ENCODE measurements at regions not wholly inside any gene's neighbourhood (a gene's known extent, or its start where the extent isn't known, plus 50 kb on each side); places are given as distances from the start of the nearest gene placed in this dataset.

- DNase-seq: no peak
Observed at GRCh38 chr16:79543219-79543618, 57.3 kb downstream of the MAF start.

DNA sequence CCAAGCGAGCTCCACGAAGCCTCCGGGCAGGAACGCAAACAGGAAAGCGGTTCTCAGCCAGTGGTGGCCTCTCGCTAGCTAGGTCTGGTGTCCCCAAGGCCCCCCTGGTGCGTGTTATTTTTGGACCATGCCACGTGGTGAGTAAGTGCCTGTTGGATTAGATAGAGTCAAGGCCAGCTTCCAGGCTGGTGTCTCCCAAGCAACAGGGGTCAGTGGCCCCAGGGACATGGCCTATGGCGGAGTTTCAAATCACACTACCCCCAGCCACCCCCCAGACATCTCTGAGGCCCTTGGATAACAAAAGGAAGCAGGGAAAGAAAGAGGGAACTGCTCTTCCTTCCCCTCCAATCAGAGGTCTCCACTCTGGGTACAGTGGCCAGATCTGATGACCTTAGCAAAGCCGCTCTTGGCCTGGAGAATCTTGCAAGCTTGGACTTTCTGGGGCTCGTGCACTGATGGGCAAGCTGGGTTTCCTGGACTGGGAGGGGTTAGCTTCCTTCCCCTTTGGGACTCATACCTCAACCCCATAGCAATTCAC lies 58.2 kb downstream of the MAF start:
- DNase-seq: no peak

DNA sequence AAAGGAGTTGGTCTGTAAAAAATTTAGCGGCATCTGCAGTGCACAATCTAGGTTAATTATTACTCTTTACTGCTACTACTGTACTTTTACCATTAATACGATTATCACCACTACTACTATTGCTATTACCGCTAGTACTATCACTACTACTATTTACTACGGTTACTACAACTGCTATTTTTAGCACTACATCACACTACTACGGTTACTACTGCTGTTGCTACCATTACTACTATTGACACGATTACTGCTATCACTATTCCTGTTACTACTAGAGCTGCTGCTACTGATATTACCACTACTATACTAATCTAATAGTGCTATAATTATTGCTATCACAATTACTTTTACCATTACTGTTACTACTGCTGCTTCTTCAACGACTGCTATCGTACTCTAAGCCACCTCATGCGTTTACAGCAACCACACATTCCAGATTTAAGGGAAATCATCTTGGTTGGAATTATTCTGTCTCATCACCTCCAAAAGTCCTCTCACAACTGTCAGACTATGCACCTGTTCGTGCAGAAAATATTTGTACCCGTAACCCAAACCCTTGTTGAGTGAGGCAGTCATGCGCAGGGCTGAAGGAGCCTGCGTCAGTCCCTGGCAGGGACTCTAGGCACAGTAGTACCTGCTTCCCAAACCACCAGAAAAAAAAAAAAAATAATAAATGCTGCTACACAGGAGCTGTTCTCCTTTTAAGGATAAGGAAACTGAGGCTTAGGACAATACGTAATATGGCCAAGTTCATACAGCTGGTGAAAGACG lies 59.5 kb downstream of the MAF start:
- DNase-seq: no peak

GRCh38 chr16:79537584-79537983 lies 63.0 kb downstream of the MAF start:
- no peak for DNase-seq

GRCh38 chr16:79536958-79537357 lies 63.6 kb downstream of the MAF start:
- DNase-seq: no peak

DNA sequence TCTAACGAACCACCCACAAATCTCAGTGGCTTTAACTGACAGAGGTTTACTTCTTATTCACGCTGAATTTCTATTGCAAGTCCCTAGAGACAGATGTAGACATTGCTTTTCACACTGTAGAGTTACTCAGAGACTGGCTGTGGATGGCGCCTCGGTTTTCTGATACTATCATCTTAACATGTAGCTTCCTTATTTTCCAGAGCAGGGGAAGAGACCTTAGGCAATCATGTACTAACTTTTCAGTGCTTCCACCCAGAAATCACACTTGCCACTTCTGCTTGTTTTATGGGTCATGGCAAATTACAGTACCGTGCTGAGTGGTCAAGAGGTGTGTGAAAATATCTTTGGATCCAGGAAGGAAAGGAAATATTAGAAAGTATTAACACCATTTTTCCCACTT lies 65.4 kb downstream of the MAF start:
- DNase-seq: no peak

DNA sequence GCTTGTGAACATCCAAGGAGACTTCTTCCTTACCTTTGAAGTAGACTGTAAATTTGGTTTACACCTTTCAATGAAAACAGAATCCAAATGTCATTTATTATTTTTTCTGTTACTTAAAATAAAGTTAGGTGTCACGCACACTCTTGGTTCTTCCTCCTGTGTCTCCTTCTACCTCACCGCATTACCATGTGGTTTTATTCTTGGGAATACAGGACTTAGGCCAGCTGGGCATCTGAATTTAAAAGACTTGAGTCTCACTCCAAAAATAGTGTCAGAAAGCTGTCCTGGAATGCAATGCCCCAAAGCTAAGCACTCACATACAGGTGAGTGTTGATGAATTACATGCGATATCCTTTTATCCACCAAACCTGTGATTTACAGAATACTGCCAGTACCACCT lies 66.4 kb downstream of the MAF start:
- DNase-seq: no peak

DNA sequence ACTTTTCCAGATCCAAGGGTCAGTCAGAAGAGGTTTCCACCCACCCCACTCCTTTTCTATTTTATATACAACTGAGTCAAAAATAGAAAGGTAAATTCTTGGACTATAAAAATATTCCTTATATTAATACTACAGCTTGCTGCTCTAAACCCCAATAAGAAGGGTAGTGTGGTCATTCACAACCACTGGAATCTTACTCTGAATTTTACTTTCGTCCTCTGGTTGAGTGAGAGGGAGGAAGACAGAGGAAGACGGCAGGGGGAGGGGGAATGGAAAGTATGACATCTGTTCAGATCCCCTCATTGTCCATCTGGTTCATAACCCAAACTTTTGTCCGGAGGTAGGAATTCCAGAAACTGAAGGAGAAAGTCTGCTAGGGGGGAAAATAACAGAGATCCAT lies 67.2 kb downstream of the MAF start:
- DNase-seq: no peak

GRCh38 chr16:79532785-79533184 lies 67.8 kb downstream of the MAF start:
- DNase-seq: no peak

DNA sequence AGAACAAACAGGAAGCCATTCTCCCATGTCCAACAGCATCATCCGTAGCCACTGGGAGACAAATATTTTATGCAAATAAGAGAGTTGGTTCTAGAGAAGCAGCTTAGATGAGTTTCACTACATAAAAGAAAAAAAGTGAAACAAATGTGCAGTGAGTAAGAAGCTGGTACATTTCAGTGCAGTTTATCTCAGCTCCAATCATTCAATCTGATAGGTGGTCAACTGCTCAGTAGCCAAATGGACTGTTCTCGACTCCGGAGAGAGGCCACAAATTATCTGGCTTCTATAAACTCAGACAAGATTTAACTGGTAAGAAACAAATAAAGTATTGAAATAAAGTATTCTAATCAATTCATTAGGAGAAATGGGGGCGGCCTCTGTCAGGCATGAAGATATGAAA lies 68.3 kb downstream of the MAF start:
- DNase-seq: no peak

DNA sequence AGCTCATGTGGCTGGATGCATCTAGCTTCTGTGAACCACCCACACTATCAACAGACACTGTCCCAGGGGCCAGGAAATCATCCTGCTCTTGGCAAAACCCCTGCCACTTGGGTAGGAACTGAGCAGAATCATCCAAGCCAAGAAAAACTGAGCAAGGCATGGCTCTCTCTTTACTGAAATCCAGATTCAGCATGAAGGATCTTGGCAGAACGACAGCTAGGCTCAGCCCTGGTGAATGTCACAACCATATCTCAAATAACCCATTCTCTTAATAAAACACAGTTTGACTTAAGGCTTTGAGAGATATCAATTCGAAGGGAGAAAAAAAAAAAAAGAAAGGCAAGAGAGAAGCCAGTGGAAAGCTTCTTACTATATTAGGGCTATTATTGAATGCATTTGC lies 72.2 kb downstream of the MAF start:
- DNase-seq: no peak

- DNase-seq: no peak
Observed at GRCh38 chr16:79523971-79524370, 76.6 kb downstream of the MAF start.

DNA sequence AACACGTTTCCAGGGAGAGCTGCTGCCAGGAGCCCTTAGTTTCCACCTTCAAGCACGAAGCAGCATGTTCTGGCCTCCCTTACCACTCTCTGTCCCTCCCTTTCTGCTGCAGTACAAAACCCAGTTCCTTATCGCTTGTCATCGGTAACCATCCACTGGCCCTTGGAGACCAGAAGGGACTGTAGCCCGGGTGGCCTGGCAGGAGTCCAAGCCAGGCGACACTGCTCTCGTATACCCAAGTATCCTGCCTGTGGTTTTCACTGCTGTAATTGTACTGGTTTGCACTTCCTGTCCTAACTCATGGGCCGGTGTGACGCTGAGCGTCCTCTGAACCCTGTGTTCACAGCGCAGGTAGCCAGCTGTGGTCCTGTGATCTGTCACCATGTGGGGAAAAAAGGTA lies 81.1 kb downstream of the MAF start:
- DNase-seq: no peak

DNA sequence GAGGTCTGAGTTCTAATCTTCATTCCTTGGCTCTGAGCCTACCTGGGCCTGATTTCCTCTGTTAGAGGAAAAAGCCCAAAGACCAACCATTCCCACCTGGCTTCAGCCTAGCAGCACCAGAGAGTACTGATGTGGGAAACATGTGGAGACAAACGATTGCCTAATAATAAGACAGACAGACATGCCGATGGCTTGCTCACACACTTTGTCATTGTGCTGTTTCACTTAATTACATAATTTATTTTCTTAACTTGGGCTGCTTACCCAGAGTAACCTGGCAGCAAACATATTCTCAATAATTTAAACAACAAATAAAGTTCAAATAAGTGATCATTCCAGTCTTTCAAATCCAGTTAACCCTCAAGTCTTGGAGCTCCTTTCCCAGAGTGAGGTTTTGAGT lies 83.4 kb downstream of the MAF start:
- DNase-seq: no peak

DNA sequence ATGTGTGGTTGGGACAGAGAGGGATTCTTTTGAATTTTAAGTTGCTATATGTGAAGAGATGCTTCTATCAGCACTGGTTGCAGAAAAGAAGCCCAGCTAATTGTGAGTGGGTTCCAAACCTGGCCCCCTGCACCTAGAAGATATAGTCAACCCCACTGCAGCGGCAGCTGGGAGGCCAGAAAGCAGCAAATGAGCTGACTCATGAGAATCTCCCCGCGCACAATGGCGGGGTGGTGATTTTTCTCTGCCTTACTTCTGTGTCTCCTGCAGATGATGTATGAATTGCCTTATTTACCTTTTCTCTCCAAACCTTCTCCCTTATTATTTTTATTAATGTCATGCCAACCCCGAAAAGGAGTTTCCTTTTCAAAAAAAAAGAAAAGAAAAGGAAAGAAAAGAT lies 89.7 kb downstream of the MAF start:
- DNase-seq: no peak

DNA sequence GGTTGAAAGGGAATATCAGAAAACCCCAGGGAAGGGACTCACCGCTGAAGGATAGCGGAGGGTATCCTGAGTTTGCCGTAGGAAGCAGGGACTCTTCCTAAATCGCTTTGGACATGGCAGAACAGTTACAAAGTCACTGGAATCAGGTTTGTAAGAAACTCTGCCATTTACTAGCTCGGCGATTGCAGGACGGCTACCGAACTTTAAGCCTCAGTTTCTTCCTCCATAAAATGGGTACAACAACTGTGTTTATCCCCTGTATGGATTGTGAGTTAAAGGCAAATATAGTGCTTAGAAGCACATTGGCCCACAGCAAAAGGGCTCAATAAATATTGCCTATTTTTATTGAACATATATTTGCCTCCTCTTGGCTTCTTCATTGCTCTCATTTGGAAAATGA lies 90.6 kb downstream of the MAF start:
- no peak for DNase-seq

DNA sequence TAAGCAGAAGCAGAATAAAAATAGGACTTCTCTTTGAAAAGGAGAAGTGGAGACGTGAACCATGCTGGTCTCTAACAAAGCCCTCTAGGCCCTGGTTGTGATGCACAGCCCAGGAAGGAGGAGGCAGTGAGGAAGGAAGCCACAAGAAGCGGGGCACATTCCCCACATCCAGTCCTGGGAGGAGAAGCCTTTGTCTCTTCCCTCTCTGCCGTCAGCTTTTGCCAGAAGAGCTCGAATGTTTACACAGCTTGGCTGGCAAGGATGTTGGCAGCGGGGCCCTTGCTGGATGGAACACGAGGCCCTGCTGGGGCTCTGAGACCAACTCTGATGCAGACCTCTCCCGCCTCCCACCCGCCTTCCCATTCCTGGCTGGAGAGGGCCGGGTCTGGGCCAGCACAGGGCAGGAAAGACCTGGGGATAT lies 91.3 kb downstream of the MAF start:
- no peak for DNase-seq

- DNase-seq: no peak
Observed at GRCh38 chr16:79508294-79508693, 92.2 kb downstream of the MAF start.

GRCh38 chr16:79505344-79505743 lies 95.2 kb downstream of the MAF start:
- no peak for DNase-seq

DNA sequence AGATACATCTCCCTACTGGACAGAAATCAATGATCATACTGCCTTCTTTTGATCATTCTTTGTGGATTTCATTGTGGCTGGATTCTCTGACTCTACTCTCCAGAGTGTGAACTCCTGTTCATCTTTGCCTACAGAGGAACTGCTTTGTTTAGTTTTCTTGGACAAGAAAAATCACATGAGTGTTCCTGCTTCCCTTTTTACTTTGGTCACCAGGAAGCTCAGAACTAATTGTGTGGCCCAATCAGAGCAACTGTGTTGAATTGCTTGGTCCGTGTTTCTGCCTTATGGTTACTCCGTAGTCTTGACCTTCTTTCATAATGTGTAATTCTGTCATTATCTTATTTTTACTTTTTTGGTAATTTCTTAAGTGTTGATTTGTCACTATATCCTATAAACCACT lies 97.0 kb downstream of the MAF start:
- no peak for DNase-seq

DNA sequence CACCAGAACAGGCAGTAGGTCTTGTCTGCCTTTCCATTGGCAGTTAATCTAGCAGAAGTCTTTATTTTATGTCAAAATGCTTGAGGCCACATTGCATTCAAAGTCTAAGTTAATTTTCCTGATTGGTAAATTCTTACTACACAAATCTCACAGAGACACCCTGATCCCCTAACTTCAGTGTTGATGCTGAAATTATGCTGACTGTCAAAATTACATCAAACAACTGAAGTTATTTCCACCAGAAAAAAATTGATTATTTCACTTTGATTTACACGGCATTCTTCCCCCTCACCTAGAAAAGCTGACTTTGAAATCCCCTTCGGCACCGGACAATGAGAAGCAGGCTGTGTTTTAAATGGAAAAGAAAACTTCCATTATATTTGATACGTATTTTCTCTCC lies 99.1 kb downstream of the MAF start:
- no peak for DNase-seq

GRCh38 chr16:79500866-79501265 lies 99.7 kb downstream of the MAF start:
- DNase-seq: no peak

- no peak for DNase-seq
Observed at GRCh38 chr16:79500286-79500685, 100.3 kb downstream of the MAF start.

GRCh38 chr16:79498928-79499327 lies 101.6 kb downstream of the MAF start:
- DNase-seq: no peak

Measured in right kidney (tissue), 1 donor.